HCT116 (cell line): ENCODE measurements at regions not wholly inside any gene's neighbourhood (a gene's known extent, or its start where the extent isn't known, plus 50 kb on each side); places are given as distances from the start of the nearest gene placed in this dataset.

Experiments used
- ATAC-seq: fragments of 200-7000 bp; cut with Tn5 transposase; 2 replicates; pipeline ENCODE4 v1.9.1; 2020; ENCODE audit warnings: mild to moderate bottlenecking, moderate library complexity
- BruUV-seq: library from RNA; stranded (reverse); fragments of 400-500 nt; replicated peaks from 2 replicates; lab custom pipeline; 2021; lab: Mats Ljungman, UMichigan
- CTCF ChIA-PET: fragments of 300-600 bp; sonication (Branson Sonifier 250); formaldehyde crosslinking; loops from one replicate; lab custom pipeline; 2021; ENCODE audit warnings: antibody characterized with exemption; lab: Charles Lee
- POLR2A ChIA-PET: fragments of 300-600, 350-600 bp; sonication (Branson Sonifier 250); formaldehyde crosslinking; loops from one replicate; lab custom pipeline; 2021; ENCODE audit warnings: antibody characterized with exemption; lab: Charles Lee
- RAD21 ChIA-PET, 2 experiments: fragments of 300-600 bp; sonication (Branson Sonifier 250); formaldehyde crosslinking; loops; one replicate each; lab custom pipeline; 2023; ENCODE audit warnings: low total read pairs in 2 of 2; ENCODE audit not compliant: uncharacterized antibody in 2 of 2, unreplicated experiment in 2 of 2, low non-redundant PET in 1 of 2; lab: Charles Lee
- DNase-seq: peaks from one replicate; pipeline ENCODE4 v3.0.0-alpha.2; 2010; ENCODE audit warnings: low read depth, low spot score
- H2AFZ ChIP-seq: fragments of 200-600 bp; shearing (Covaris generic), sonication (generic); 2 replicates; pipeline ENCODE4 v1.6.1; 2017; ENCODE audit warnings: low read depth, mixed run types, mixed read lengths, antibody characterized with exemption, low read length; ENCODE audit not compliant: poor library complexity, severe bottlenecking
- H3K27ac ChIP-seq: 2 replicates; pipeline ENCODE4 v1.5.1; 2012; ENCODE audit warnings: low read depth, low read length
- H3K27me3 ChIP-seq: fragments of 200-600 bp; sonication (generic); 2 replicates; pipeline ENCODE4 v1.6.1; 2016; ENCODE audit warnings: mixed run types, low read length, mixed read lengths; ENCODE audit not compliant: insufficient read depth
- H3K36me3 ChIP-seq, 2 experiments: fragments of 200-500 bp in 1 of 2; fragments of 200-600 bp in 1 of 2; sonication (Bioruptor generic) in 1 of 2; sonication (generic) in 1 of 2; 2 replicates each; pipeline versions ENCODE4 v1.5.1 to v1.6.1; 2014 to 2016; ENCODE audit warnings: low read length in 2 of 2, inconsistent platforms in 1 of 2, mixed read lengths in 1 of 2, mixed run types in 1 of 2; ENCODE audit not compliant: insufficient read depth in 2 of 2, control insufficient read depth in 1 of 2
- H3K4me1 ChIP-seq, 2 experiments: fragments of 200-600 bp in 1 of 2; sonication (generic) in 1 of 2; 2 replicates each; pipeline versions ENCODE4 v1.5.1 to v1.6.1; 2012 to 2017; ENCODE audit warnings: low read length in 2 of 2, inconsistent platforms in 1 of 2, mild to moderate bottlenecking in 1 of 2, mixed read lengths in 1 of 2, mixed run types in 1 of 2, moderate library complexity in 1 of 2; ENCODE audit not compliant: insufficient read depth in 2 of 2, control insufficient read depth in 1 of 2
- H3K4me2 ChIP-seq: fragments of 200-600 bp; sonication (generic); 2 replicates; pipeline ENCODE4 v1.6.1; 2017; ENCODE audit warnings: mixed run types, low read length, mixed read lengths
- H3K4me3 ChIP-seq, 2 experiments: fragments of 200-600 bp in 1 of 2; sonication (generic) in 1 of 2; replicated peaks in 1 of 2; 2 replicates each; pipeline ENCODE4 v1.5.1; 2011 to 2016; ENCODE audit warnings: low read length in 2 of 2, control low read depth in 1 of 2, low read depth in 1 of 2, mild to moderate bottlenecking in 1 of 2, mixed read lengths in 1 of 2, mixed run types in 1 of 2
- H3K79me2 ChIP-seq: fragments of 200-600 bp; sonication (generic); 2 replicates; pipeline ENCODE4 v1.6.1; 2017; ENCODE audit warnings: mild to moderate bottlenecking, mixed run types, low read length, moderate library complexity, mixed read lengths; ENCODE audit not compliant: insufficient read depth
- H3K9ac ChIP-seq: fragments of 200-600 bp; sonication (generic); 2 replicates; pipeline ENCODE4 v1.6.1; 2016; ENCODE audit warnings: low read length, mixed read lengths
- H3K9me2 ChIP-seq: fragments of 200-600 bp; sonication (generic), shearing (Covaris generic); 2 replicates; pipeline ENCODE4 v1.6.1; 2017; ENCODE audit warnings: mixed run types, mild to moderate bottlenecking, moderate library complexity; ENCODE audit not compliant: insufficient read depth
- H3K9me3 ChIP-seq, 2 experiments: fragments of 200-500 bp in 1 of 2; fragments of 200-600 bp in 1 of 2; sonication (Bioruptor generic) in 1 of 2; sonication (generic) in 1 of 2; 2 replicates each; pipeline ENCODE4 v1.6.1; 2014 to 2017; ENCODE audit warnings: low read length in 2 of 2, mixed read lengths in 2 of 2, inconsistent platforms in 1 of 2, low read depth in 1 of 2, mild to moderate bottlenecking in 1 of 2, mixed run types in 1 of 2, moderate library complexity in 1 of 2; ENCODE audit not compliant: control insufficient read depth in 1 of 2, insufficient read depth in 1 of 2
- H4K20me1 ChIP-seq: fragments of 200-600 bp; sonication (generic), shearing (Covaris generic); 2 replicates; pipeline ENCODE4 v1.6.1; 2017; ENCODE audit warnings: mixed run types, mild to moderate bottlenecking, moderate library complexity; ENCODE audit not compliant: insufficient read depth
- CBX3 ChIP-seq: IDR thresholded peaks from 2 replicates; pipeline ENCODE4 v1.6.1; 2012; ENCODE audit warnings: low read depth
- CEBPB ChIP-seq: IDR thresholded peaks from 2 replicates; pipeline ENCODE4 v1.6.1; 2012; ENCODE audit warnings: low read depth
- EGR1 ChIP-seq: IDR thresholded peaks from 2 replicates; pipeline ENCODE4 v1.6.1; 2012; ENCODE audit warnings: low read depth
- EZH2phosphoT487 ChIP-seq: fragments of 200-600 bp; IDR thresholded peaks from 2 replicates; pipeline ENCODE4 v1.6.1; 2018; ENCODE audit warnings: antibody characterized with exemption, borderline replicate concordance
- FOSL1 ChIP-seq: IDR thresholded peaks from 2 replicates; pipeline ENCODE4 v1.6.1; 2012; ENCODE audit warnings: low read depth
- JUND ChIP-seq: IDR thresholded peaks from 2 replicates; pipeline ENCODE4 v1.6.1; 2012
- RAD21 ChIP-seq: IDR thresholded peaks from 2 replicates; pipeline ENCODE4 v1.6.1; 2012; ENCODE audit warnings: low read depth, mild to moderate bottlenecking
- SIN3A ChIP-seq: IDR thresholded peaks from 2 replicates; pipeline ENCODE4 v1.6.1; 2012; ENCODE audit warnings: low read depth
- SP1 ChIP-seq: IDR thresholded peaks from 2 replicates; pipeline ENCODE4 v1.6.1; 2012; ENCODE audit warnings: low read depth
- SRF ChIP-seq: IDR thresholded peaks from 2 replicates; pipeline ENCODE4 v1.6.1; 2012; ENCODE audit warnings: low read depth
- YY1 ChIP-seq: IDR thresholded peaks from 2 replicates; pipeline ENCODE4 v1.6.1; 2011; ENCODE audit warnings: low read length, low read depth, moderate library complexity, mild to moderate bottlenecking; ENCODE audit not compliant: insufficient replicate concordance; ENCODE audit errors: extremely low read depth
- ZNF274 ChIP-seq: fragments of 200-500 bp; sonication (Bioruptor generic); IDR thresholded peaks from 2 replicates; pipeline ENCODE4 v1.6.1; 2014; ENCODE audit warnings: mild to moderate bottlenecking, low read depth, low read length, inconsistent platforms
- intact Hi-C: fragments of 100-400 bp; cut with micrococcal nuclease; formaldehyde crosslinking; loops from 2 replicates; pipeline ENCODE4 v1.10.0; 2022
- TF ChIP-seq, protein P1 (sequence below): IDR thresholded peaks from 2 replicates; pipeline ENCODE4 v1.6.1; 2011; ENCODE audit warnings: mild to moderate bottlenecking, low read length, moderate library complexity; ENCODE audit not compliant: insufficient replicate concordance; ENCODE audit errors: extremely low read depth

DNA sequence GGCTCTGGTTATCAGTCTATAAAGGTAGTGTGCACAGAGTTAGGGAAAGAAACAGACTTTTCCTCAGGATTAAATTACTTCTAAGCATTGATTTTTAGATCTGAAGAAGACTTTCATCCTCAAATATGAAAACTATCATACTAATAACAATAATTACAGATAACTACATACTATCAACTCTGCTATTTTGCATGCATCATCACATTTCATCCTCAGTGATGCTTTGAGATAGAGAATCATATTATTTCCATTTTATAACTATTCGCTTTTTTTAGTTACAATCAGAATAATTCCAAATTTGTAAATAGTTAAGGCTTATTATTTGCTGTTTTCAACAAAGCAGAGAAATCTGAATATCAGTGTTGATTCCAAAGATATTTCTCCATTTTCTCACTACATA lies 239.2 kb downstream of the MEIS1 start:
- TF ChIP-seq SIN3A (no peak), SRF (no peak), CEBPB (no peak), RAD21 (no peak), EZH2phosphoT487 (no peak), ZNF274 (no peak), YY1 (no peak), JUND (no peak)
- TF ChIP-seq, protein P1, sequence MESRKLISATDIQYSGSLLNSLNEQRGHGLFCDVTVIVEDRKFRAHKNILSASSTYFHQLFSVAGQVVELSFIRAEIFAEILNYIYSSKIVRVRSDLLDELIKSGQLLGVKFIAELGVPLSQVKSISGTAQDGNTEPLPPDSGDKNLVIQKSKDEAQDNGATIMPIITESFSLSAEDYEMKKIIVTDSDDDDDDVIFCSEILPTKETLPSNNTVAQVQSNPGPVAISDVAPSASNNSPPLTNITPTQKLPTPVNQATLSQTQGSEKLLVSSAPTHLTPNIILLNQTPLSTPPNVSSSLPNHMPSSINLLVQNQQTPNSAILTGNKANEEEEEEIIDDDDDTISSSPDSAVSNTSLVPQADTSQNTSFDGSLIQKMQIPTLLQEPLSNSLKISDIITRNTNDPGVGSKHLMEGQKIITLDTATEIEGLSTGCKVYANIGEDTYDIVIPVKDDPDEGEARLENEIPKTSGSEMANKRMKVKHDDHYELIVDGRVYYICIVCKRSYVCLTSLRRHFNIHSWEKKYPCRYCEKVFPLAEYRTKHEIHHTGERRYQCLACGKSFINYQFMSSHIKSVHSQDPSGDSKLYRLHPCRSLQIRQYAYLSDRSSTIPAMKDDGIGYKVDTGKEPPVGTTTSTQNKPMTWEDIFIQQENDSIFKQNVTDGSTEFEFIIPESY: no peak
- H3K27ac ChIP-seq: no peak overlapping the region
- no TSS peak for BruUV-seq
- H2AFZ ChIP-seq: no peak overlapping the region
- H3K27me3 ChIP-seq: no peaks in the 10 kb centered on the region
- no peaks in the 10 kb centered on the region for H3K4me1 ChIP-seq
- H3K9me3 ChIP-seq: peaks cover 0 to 3% of the 10 kb centered on the region in 2 experiments; a peak in 1 of 4 replicates
- H3K79me2 ChIP-seq: no peaks in the 10 kb centered on the region
- H3K9ac ChIP-seq: no peak overlapping the region
- H3K36me3 ChIP-seq: no peaks in the 10 kb centered on the region
- intact Hi-C loops: no loop called here
- POLR2A ChIA-PET: no interaction called here
- no peak overlapping the region for H3K4me2 ChIP-seq
- H4K20me1 ChIP-seq: no peaks in the 10 kb centered on the region
- ATAC-seq: no peak
- CTCF ChIA-PET: no interaction called here
- H3K4me3 ChIP-seq: no peak overlapping the region
- RAD21 ChIA-PET: no interaction called here
- H3K9me2 ChIP-seq: no peaks in the 10 kb centered on the region
- no peak for DNase-seq

DNA sequence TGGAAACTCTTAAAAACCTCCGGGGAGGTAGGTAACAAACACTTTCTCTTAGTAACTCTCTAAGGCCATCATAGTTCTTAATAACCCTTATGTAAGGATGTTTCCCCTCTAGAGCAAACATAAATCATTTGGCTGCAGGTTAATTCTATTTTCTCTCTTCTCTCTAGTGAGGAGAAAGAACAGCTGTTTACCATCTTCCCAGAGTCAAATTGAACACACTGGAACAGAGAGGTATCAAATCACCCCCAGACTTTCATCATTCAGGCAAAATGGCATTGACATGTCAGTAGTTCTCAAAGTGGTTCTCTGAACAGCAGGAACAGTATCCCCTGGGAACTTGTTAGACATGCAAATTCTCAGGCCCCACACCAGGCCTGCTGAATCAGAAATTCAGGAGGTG lies 240.7 kb downstream of the MEIS1 start:
- TF ChIP-seq SRF: no peak
- no peak for TF ChIP-seq CBX3
- no peak for TF ChIP-seq SP1
- no peak for TF ChIP-seq JUND
- TF ChIP-seq EZH2phosphoT487: no peak
- no peak for TF ChIP-seq SIN3A
- TF ChIP-seq RAD21: no peak
- TF ChIP-seq EGR1: no peak
- no peak for TF ChIP-seq FOSL1
- DNase-seq: no peak
- no TSS peak for BruUV-seq

More for the DNA sequence above, 240.7 kb downstream of the MEIS1 start:
- no peak overlapping the region for H2AFZ ChIP-seq
- H3K27me3 ChIP-seq: no peaks in the 10 kb centered on the region
- H3K4me2 ChIP-seq: no peak overlapping the region
- no peaks in the 10 kb centered on the region for H3K4me1 ChIP-seq
- H3K9me2 ChIP-seq: no peaks in the 10 kb centered on the region
- ChIA-PET CTCF (no interaction called here), RAD21 (no interaction called here), POLR2A (no interaction called here)
- H3K9me3 ChIP-seq: peaks cover 0 to 3% of the 10 kb centered on the region in 2 experiments; a peak in 1 of 4 replicates
- ATAC-seq: no peak
- no peaks in the 10 kb centered on the region for H4K20me1 ChIP-seq
- H3K79me2 ChIP-seq: no peaks in the 10 kb centered on the region
- no peaks in the 10 kb centered on the region for H3K36me3 ChIP-seq
- H3K4me3 ChIP-seq: no peak overlapping the region
- H3K27ac ChIP-seq: no peak overlapping the region
- no peak overlapping the region for H3K9ac ChIP-seq
- intact Hi-C loops: no loop called here
